K562 (cell line): ENCODE measurements at regions not wholly inside any gene's neighbourhood (a gene's known extent, or its start where the extent isn't known, plus 50 kb on each side); places are given as distances from the start of the nearest gene placed in this dataset.

Source experiments
- ATAC-seq: fragments of 200-7000 bp; cut with Tn5 transposase; 3 replicates; pipeline ENCODE4 v1.9.1; 2020; ENCODE audit warnings: moderate library complexity
- BruUV-seq: library from RNA; stranded (reverse); fragments of 400-500 nt; replicated peaks from 2 replicates; lab custom pipeline; 2021; lab: Mats Ljungman, UMichigan
- CTCF ChIA-PET: fragments of 300-600 bp; formaldehyde crosslinking; extraction: SDS; loops from one replicate; lab custom pipeline; 2021; ENCODE audit warnings: low intra/inter-chr PET ratio; lab: Yijun Ruan, JAX
- POLR2A ChIA-PET: fragments of 300-600, 350-650 bp; sonication (Branson Sonifier 250); formaldehyde crosslinking; extraction: SDS; loops from one replicate; lab custom pipeline; 2021; ENCODE audit warnings: antibody characterized with exemption, inconsistent platforms; lab: Yijun Ruan, JAX
- DNase-seq, 4 experiments: peaks; one replicate each; pipeline versions ENCODE4 v3.0.0 to v3.0.0-alpha.2; 2011 to 2018; ENCODE audit warnings: low spot score in 3 of 4, mixed read lengths in 3 of 4; ENCODE audit errors: extremely low read depth in 1 of 4
- FAIRE-seq: peaks from 2 replicates; lab custom pipeline; 2011; peaks lifted over from hg19 to GRCh38; lab: Jason Lieb, UNC
- H2AFZ ChIP-seq: 2 replicates; pipeline ENCODE4 v1.6.0; 2011; ENCODE audit warnings: low read depth, low read length, control low read depth, inconsistent platforms
- H3K27ac ChIP-seq: fragments of 200-600 bp; 3 replicates; pipeline ENCODE4 v1.8.0; 2011; ENCODE audit warnings: low read depth, mild to moderate bottlenecking, control low read depth, inconsistent platforms, low read length, moderate library complexity, mixed read lengths; ENCODE audit errors: extremely low read depth
- H3K27me3 ChIP-seq, 2 experiments: fragments of 300-600 bp in 1 of 2; 2 replicates in 1 of 2; 3 replicates in 1 of 2; pipeline versions ENCODE4 v1.6.0 to v1.8.0; 2011; ENCODE audit warnings: inconsistent platforms in 2 of 2, low read length in 2 of 2, mild to moderate bottlenecking in 1 of 2, mixed read lengths in 1 of 2, moderate library complexity in 1 of 2; ENCODE audit not compliant: control insufficient read depth in 2 of 2, insufficient read depth in 2 of 2
- H3K36me3 ChIP-seq: fragments of 300-600 bp; 3 replicates; pipeline ENCODE4 v1.8.0; 2011; ENCODE audit warnings: mild to moderate bottlenecking, low read length, inconsistent platforms; ENCODE audit not compliant: control insufficient read depth, insufficient read depth
- H3K4me1 ChIP-seq, 2 experiments: fragments of 200-600 bp in 1 of 2; replicated peaks in 1 of 2; 2 replicates in 1 of 2; 3 replicates in 1 of 2; pipeline versions ENCODE4 v1.5.1 to v1.8.0; 2011; ENCODE audit warnings: inconsistent platforms in 2 of 2, low read length in 2 of 2, mild to moderate bottlenecking in 1 of 2, mixed read lengths in 1 of 2, moderate library complexity in 1 of 2; ENCODE audit not compliant: control insufficient read depth in 2 of 2, insufficient read depth in 2 of 2
- H3K4me2 ChIP-seq: 2 replicates; pipeline ENCODE4 v1.6.1; 2011; ENCODE audit warnings: low read length, control low read depth, inconsistent platforms, mixed read lengths; ENCODE audit not compliant: insufficient read depth
- H3K4me3 ChIP-seq: fragments of 200-600 bp; sonication (generic), shearing (Covaris generic); 2 replicates; pipeline ENCODE4 v1.5.1; 2016; ENCODE audit warnings: control low read depth, inconsistent platforms
- H3K79me2 ChIP-seq: fragments of 200-600 bp; 3 replicates; pipeline ENCODE4 v1.8.0; 2011; ENCODE audit warnings: low read length, inconsistent platforms; ENCODE audit not compliant: control insufficient read depth, insufficient read depth
- H3K9ac ChIP-seq, 2 experiments: 2 replicates each; pipeline versions ENCODE4 v1.6.0 to v1.6.1; 2011; ENCODE audit warnings: low read depth in 2 of 2, low read length in 2 of 2, control low read depth in 1 of 2, inconsistent platforms in 1 of 2, mild to moderate bottlenecking in 1 of 2, mixed read lengths in 1 of 2; ENCODE audit not compliant: insufficient read depth in 1 of 2
- H3K9me1 ChIP-seq: one replicate; pipeline ENCODE4 v1.6.0; 2011; ENCODE audit warnings: inconsistent platforms, mild to moderate bottlenecking, low read length, moderate library complexity; ENCODE audit not compliant: control insufficient read depth, insufficient read depth
- H3K9me3 ChIP-seq: replicated peaks from 2 replicates; pipeline ENCODE4 v1.5.1; 2011; ENCODE audit warnings: low read depth, low read length, inconsistent platforms; ENCODE audit not compliant: control insufficient read depth, insufficient read depth
- H4K20me1 ChIP-seq: replicated peaks from 2 replicates; pipeline ENCODE4 v1.6.1; 2011; ENCODE audit warnings: low read length, inconsistent platforms, mixed read lengths; ENCODE audit not compliant: control insufficient read depth, insufficient read depth
- MCM2 ChIP-seq: fragments of 450-650 bp; IDR thresholded peaks from 2 replicates; pipeline ENCODE4 v1.6.1; 2017; ENCODE audit warnings: low read depth, mild to moderate bottlenecking
- ZBTB43 ChIP-seq: sonication (generic); formaldehyde crosslinking; IDR thresholded peaks from 2 replicates; pipeline ENCODE4 v1.8.0; 2023; ENCODE audit warnings: mild to moderate bottlenecking, missing genetic modification reagents
- WGBS: fragments of 100-300 bp; shearing (Covaris generic); methylation state at CpG from one replicate; pipeline ENCODE4 v1.1.6; 2016; ENCODE audit warnings: low coverage, mixed read lengths; ENCODE audit not compliant: insufficient coverage; ENCODE audit errors: missing lambda C conversion rate; 5-methylcytosine and 5-hydroxymethylcytosine counted together
- in situ Hi-C: fragments of 300-500 bp; cut with MboI; formaldehyde crosslinking; loops from 4 replicates; pipeline ENCODE4 v1.15.0; 2018; ENCODE audit warnings: inconsistent platforms, mixed read lengths
- intact Hi-C: fragments of 100-400 bp; cut with micrococcal nuclease; formaldehyde crosslinking; loops from 2 replicates; pipeline ENCODE4 v1.14.2; 2022

GRCh38 chr12:4206470-4206869 is 67.1 kb upstream of the CCND2 start (continued):
- TF ChIP-seq ZBTB43 (CRISPR knock-in tag), result no peak

- no peaks in the 10 kb centered on the region for H3K79me2 ChIP-seq
- H3K4me3 ChIP-seq, result no peak overlapping the region
- DNase-seq (no peak), ATAC-seq (no peak), FAIRE-seq (no peak)
- peaks cover 15 to 38% of the 10 kb centered on the region in 2 experiments for H3K27me3 ChIP-seq
- no peaks in the 10 kb centered on the region for H4K20me1 ChIP-seq
- no peaks in the 10 kb centered on the region for H3K9me1 ChIP-seq
- intact Hi-C loops, result no loop called here
- ChIA-PET POLR2A (interaction anchor here (0.8 to 1.5 kb wide), 4 partner anchors 10 to 77 kb away, joined by 3 to 5 read pairs (median 3); no protein-coding TSS in a partner anchor), CTCF (no interaction called here)
- H2AFZ ChIP-seq, result no peak overlapping the region
- TF ChIP-seq MCM2, result no peak
- no TSS peak for BruUV-seq
- no peak overlapping the region for H3K9ac ChIP-seq
- H3K4me1 ChIP-seq, result no peaks in the 10 kb centered on the region
- H3K9me3 ChIP-seq, result no peaks in the 10 kb centered on the region
- H3K36me3 ChIP-seq, result no peaks in the 10 kb centered on the region
- no peak overlapping the region for H3K4me2 ChIP-seq
- 3% methylated on average over 3 of the region's 3 CpGs for WGBS
- in situ Hi-C loops, result no loop called here
- no peak overlapping the region for H3K27ac ChIP-seq
These were observed 69.7 kb upstream of the CCND2 start for GRCh38 chr12:4203772-4204376.
